ENCODE measurements at regions not wholly inside any gene's neighbourhood (a gene's known extent, or its start where the extent isn't known, plus 50 kb on each side); places are given as distances from the start of the nearest gene placed in this dataset.

DNA sequence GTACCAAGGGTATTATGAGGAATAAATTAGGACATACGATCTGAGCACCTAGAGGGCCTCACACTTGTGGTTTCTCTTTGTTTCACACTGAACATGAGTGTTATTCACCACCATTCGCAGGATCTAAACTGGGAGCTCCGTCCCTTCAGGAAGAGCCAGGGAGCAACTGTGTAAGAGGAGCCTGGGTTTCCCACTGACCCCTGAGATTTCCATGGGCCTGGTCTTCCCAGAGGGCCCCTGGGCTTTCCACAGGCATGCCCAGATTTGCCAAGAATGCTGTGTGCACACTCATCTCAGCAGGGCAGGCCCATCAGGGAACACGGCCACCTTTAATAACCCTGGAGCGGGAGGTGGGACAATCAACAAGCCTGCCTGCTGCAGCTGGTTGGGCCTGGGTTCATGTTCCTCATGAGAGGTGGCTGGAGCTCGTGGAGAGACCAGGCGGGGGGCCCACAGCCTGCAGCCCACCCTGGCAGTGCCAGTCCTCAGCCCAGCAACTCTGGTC, 416.8 kb upstream of the MYT1L start:
- Histone ChIP-seq H3K9me3 (ENCODE audit: insufficient read depth, low read length) (no peaks in the 10 kb centered on the region), H3K9ac (ENCODE audit: low read length) (no peak overlapping the region), H3K4me3 (ENCODE audit: low read length) (no peak overlapping the region), H2AFZ (ENCODE audit: low read depth, low read length) (no peak overlapping the region), H3K4me1 (ENCODE audit: low read length) (no peaks in the 10 kb centered on the region), H3K4me2 (ENCODE audit: low read length) (no peak overlapping the region), H3K36me3 (replicated peaks; ENCODE audit: low read depth, low read length) (no peaks in the 10 kb centered on the region), H3K27ac (ENCODE audit: low read length) (no peak overlapping the region), H3K79me2 (ENCODE audit: low read length) (no peaks in the 10 kb centered on the region), H4K20me1 (ENCODE audit: insufficient read depth, low read length) (no peaks in the 10 kb centered on the region), H3K27me3 (ENCODE audit: low read depth, low read length) (no peaks in the 10 kb centered on the region)
- no peak for TF ChIP-seq EZH2phosphoT487 (IDR thresholded peaks at IDR 0.05; ENCODE audit: low read depth)
- TF ChIP-seq, protein P1, sequence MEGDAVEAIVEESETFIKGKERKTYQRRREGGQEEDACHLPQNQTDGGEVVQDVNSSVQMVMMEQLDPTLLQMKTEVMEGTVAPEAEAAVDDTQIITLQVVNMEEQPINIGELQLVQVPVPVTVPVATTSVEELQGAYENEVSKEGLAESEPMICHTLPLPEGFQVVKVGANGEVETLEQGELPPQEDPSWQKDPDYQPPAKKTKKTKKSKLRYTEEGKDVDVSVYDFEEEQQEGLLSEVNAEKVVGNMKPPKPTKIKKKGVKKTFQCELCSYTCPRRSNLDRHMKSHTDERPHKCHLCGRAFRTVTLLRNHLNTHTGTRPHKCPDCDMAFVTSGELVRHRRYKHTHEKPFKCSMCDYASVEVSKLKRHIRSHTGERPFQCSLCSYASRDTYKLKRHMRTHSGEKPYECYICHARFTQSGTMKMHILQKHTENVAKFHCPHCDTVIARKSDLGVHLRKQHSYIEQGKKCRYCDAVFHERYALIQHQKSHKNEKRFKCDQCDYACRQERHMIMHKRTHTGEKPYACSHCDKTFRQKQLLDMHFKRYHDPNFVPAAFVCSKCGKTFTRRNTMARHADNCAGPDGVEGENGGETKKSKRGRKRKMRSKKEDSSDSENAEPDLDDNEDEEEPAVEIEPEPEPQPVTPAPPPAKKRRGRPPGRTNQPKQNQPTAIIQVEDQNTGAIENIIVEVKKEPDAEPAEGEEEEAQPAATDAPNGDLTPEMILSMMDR (IDR thresholded peaks at IDR 0.05; ENCODE audit: low read depth, low read length), result no peak

DNA sequence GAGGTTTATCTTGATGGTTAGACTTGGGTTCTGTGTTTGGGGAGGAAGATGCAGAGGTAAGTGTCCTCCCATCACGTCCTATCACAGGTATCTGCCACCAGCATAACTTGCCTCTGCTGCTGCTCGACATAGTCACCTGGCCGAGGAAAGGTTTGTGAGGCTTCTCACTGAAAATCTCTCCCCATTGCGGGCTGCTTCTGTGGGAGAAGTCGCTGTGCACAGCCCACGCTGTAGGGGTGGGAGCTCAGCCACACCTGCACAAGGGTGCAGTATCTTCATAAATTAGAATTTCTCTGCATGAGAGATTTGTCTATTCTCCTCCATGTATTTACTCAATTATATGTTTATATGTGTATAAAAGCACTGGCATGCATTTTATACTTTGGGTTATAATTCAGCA, 415.7 kb upstream of the MYT1L start:
- H3K9ac ChIP-seq (ENCODE audit: low read length), result no peak overlapping the region
- H3K79me2 ChIP-seq (ENCODE audit: low read length), result no peaks in the 10 kb centered on the region
- H3K27ac ChIP-seq (ENCODE audit: low read length), result no peak overlapping the region
- H4K20me1 ChIP-seq (ENCODE audit: insufficient read depth, low read length), result no peaks in the 10 kb centered on the region
- no peak overlapping the region for H3K4me3 ChIP-seq (ENCODE audit: low read length)
- no peak overlapping the region for H3K4me2 ChIP-seq (ENCODE audit: low read length)
- no peaks in the 10 kb centered on the region for H3K36me3 ChIP-seq (replicated peaks; ENCODE audit: low read depth, low read length)
- no peak for TF ChIP-seq EZH2phosphoT487 (IDR thresholded peaks at IDR 0.05; ENCODE audit: low read depth)
- TF ChIP-seq, protein P1 (IDR thresholded peaks at IDR 0.05; ENCODE audit: low read depth, low read length), result no peak
- H3K4me1 ChIP-seq (ENCODE audit: low read length), result no peaks in the 10 kb centered on the region
- H3K27me3 ChIP-seq (ENCODE audit: low read depth, low read length), result no peaks in the 10 kb centered on the region
- H3K9me3 ChIP-seq (ENCODE audit: insufficient read depth, low read length), result no peaks in the 10 kb centered on the region
- H2AFZ ChIP-seq (ENCODE audit: low read depth, low read length), result no peak overlapping the region

DNA sequence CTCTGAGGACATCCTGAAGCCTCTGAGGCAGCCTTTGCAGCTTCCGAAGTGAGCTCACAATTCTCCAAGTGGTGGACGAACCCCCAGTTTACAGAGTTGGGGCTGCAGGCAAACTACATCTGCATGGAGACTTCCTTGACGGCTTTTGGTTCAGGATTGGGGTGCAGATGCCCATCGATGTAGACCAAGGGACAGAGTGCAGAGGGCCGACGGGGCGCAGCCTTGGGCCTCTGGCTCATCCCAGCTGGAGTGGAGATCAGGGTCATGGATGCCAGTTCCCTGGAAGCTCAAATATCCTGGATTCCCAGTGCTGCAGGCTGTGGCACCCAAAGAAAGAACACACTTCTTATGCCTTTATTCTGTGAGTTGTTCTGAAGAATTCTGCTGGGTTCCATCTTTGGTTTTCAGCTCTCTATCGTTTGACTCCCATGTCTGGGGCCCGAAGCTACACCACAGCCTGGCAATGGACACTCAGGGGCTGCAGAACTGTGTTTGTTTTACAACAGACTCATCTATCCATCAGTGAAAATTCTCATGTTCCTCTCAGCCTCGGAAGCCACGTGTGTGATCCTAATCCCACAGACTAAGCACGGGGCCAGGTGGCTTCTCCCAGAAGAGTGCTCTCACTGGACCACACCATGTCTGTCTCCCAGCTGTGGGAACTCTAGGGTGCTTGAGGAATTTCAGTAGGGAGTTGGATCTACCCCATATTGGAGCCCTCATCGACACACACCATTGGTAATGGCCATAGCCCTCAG, 414.1 kb upstream of the MYT1L start:
- Histone ChIP-seq H3K27ac (ENCODE audit: low read length) (no peak overlapping the region), H3K79me2 (ENCODE audit: low read length) (no peaks in the 10 kb centered on the region), H2AFZ (ENCODE audit: low read depth, low read length) (no peak overlapping the region), H3K4me3 (ENCODE audit: low read length) (no peak overlapping the region), H3K4me2 (ENCODE audit: low read length) (no peak overlapping the region), H3K4me1 (ENCODE audit: low read length) (no peaks in the 10 kb centered on the region), H3K9me3 (ENCODE audit: insufficient read depth, low read length) (no peaks in the 10 kb centered on the region), H3K27me3 (ENCODE audit: low read depth, low read length) (no peaks in the 10 kb centered on the region), H4K20me1 (ENCODE audit: insufficient read depth, low read length) (no peaks in the 10 kb centered on the region), H3K9ac (ENCODE audit: low read length) (no peak overlapping the region), H3K36me3 (replicated peaks; ENCODE audit: low read depth, low read length) (no peaks in the 10 kb centered on the region)
- TF ChIP-seq EZH2phosphoT487 (IDR thresholded peaks at IDR 0.05; ENCODE audit: low read depth), result no peak
- TF ChIP-seq, protein P1 (IDR thresholded peaks at IDR 0.05; ENCODE audit: low read depth, low read length), result no peak

DNA sequence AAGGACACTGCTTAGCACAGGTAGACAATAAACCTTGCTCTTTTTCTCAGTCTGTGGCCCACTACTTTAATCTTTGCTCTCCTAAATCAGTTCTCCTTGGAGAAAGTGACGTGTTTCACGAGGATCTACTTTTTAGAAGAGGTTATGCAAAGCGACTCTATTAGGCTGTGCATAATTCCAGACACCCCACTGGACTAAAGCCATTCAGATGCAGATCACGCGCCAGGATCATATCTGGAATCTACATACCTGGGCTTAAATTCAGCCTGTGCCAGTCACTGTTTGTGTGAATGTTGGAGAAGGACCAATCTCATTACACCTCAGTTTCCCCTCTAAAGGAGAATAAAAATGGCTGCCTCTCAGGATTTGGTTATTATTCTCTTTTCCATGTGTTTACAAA, 413.0 kb upstream of the MYT1L start:
- H2AFZ ChIP-seq (ENCODE audit: low read depth, low read length), result no peak overlapping the region
- no peaks in the 10 kb centered on the region for H3K27me3 ChIP-seq (ENCODE audit: low read depth, low read length)
- H3K79me2 ChIP-seq (ENCODE audit: low read length), result no peaks in the 10 kb centered on the region
- no peak overlapping the region for H3K27ac ChIP-seq (ENCODE audit: low read length)
- H4K20me1 ChIP-seq (ENCODE audit: insufficient read depth, low read length), result no peaks in the 10 kb centered on the region
- no peak overlapping the region for H3K4me3 ChIP-seq (ENCODE audit: low read length)
- H3K9me3 ChIP-seq (ENCODE audit: insufficient read depth, low read length), result no peaks in the 10 kb centered on the region
- no peaks in the 10 kb centered on the region for H3K36me3 ChIP-seq (replicated peaks; ENCODE audit: low read depth, low read length)
- H3K4me1 ChIP-seq (ENCODE audit: low read length), result no peaks in the 10 kb centered on the region
- H3K4me2 ChIP-seq (ENCODE audit: low read length), result no peak overlapping the region
- no peak overlapping the region for H3K9ac ChIP-seq (ENCODE audit: low read length)
- no peak for TF ChIP-seq EZH2phosphoT487 (IDR thresholded peaks at IDR 0.05; ENCODE audit: low read depth)
- TF ChIP-seq, protein P1 (IDR thresholded peaks at IDR 0.05; ENCODE audit: low read depth, low read length), result no peak
